IMR-90 (cell line): ENCODE measurements at regions not wholly inside any gene's neighbourhood (a gene's known extent, or its start where the extent isn't known, plus 50 kb on each side); places are given as distances from the start of the nearest gene placed in this dataset.

Experiments
- ATAC-seq: fragments of 200-7000 bp; cut with Tn5 transposase; 2 replicates; pipeline ENCODE4 v1.9.1; 2020; ENCODE audit warnings: low read depth, mild to moderate bottlenecking, moderate library complexity
- BruUV-seq: library from RNA; stranded (reverse); fragments of 400-500 nt; replicated peaks from 2 replicates; lab custom pipeline; 2021; lab: Mats Ljungman, UMichigan
- CTCF ChIA-PET: fragments of 300-600 bp; formaldehyde crosslinking; extraction: SDS; loops from one replicate; lab custom pipeline; 2021; ENCODE audit warnings: antibody characterized with exemption; lab: Yijun Ruan, JAX
- POLR2A ChIA-PET: fragments of 300-600 bp; sonication (Branson Sonifier 250); formaldehyde crosslinking; loops from one replicate; lab custom pipeline; 2022; ENCODE audit warnings: antibody characterized with exemption; ENCODE audit not compliant: unreplicated experiment; lab: Charles Lee
- DNase-seq: peaks from one replicate; pipeline ENCODE4 v3.0.0; 2013
- H2AFZ ChIP-seq: replicated peaks from 2 replicates; pipeline ENCODE3; 2013; ENCODE audit warnings: low read length, mild to moderate bottlenecking; ENCODE audit not compliant: poor library complexity
- H2AK5ac ChIP-seq: 2 replicates; pipeline ENCODE4 v1.6.1; 2013; ENCODE audit warnings: low read depth, low read length, inconsistent platforms
- H2AK9ac ChIP-seq: replicated peaks from 2 replicates; pipeline ENCODE3; 2013; ENCODE audit warnings: mild to moderate bottlenecking, low read depth, low read length, moderate library complexity; ENCODE audit not compliant: poor library complexity
- H2BK120ac ChIP-seq: 2 replicates; pipeline ENCODE4 v1.6.1; 2013; ENCODE audit warnings: low read depth, low read length, inconsistent platforms
- H2BK15ac ChIP-seq: 3 replicates; pipeline ENCODE4 v1.6.1; 2013; ENCODE audit warnings: low read depth, low read length, inconsistent platforms
- H2BK20ac ChIP-seq: 2 replicates; pipeline ENCODE4 v1.6.1; 2013; ENCODE audit warnings: low read depth, mild to moderate bottlenecking, inconsistent platforms, low read length, moderate library complexity
- H2BK5ac ChIP-seq: 2 replicates; pipeline ENCODE4 v1.6.1; 2013; ENCODE audit warnings: mild to moderate bottlenecking, low read depth, low read length, inconsistent platforms; ENCODE audit not compliant: poor library complexity, severe bottlenecking
- H3K14ac ChIP-seq: replicated peaks from 2 replicates; pipeline ENCODE4 v1.6.1; 2013; ENCODE audit warnings: low read depth, low read length, inconsistent platforms
- H3K18ac ChIP-seq: 2 replicates; pipeline ENCODE4 v1.6.1; 2013; ENCODE audit warnings: low read depth, low read length, control low read depth
- H3K23ac ChIP-seq: 2 replicates; pipeline ENCODE4 v1.6.1; 2013; ENCODE audit warnings: low read depth, low read length, inconsistent platforms
- H3K27ac ChIP-seq: 2 replicates; pipeline ENCODE4 v1.5.1; 2013; ENCODE audit warnings: mild to moderate bottlenecking, control low read depth, low read length; ENCODE audit not compliant: insufficient read depth
- H3K27me3 ChIP-seq: 2 replicates; pipeline ENCODE4 v1.6.1; 2013; ENCODE audit warnings: low read length; ENCODE audit not compliant: control insufficient read depth, insufficient read depth
- H3K36me3 ChIP-seq: 2 replicates; pipeline ENCODE4 v1.6.1; 2013; ENCODE audit warnings: low read length, mixed read lengths; ENCODE audit not compliant: control insufficient read depth, insufficient read depth
- H3K4ac ChIP-seq: 2 replicates; pipeline ENCODE4 v1.6.1; 2013; ENCODE audit warnings: low read depth, low read length, inconsistent platforms
- H3K4me1 ChIP-seq: 2 replicates; pipeline ENCODE4 v1.6.1; 2013; ENCODE audit warnings: low read length, mixed read lengths; ENCODE audit not compliant: control insufficient read depth, insufficient read depth
- H3K4me2 ChIP-seq: 2 replicates; pipeline ENCODE4 v1.6.1; 2013; ENCODE audit warnings: low read depth, mild to moderate bottlenecking, control low read depth, low read length, moderate library complexity
- H3K4me3 ChIP-seq: 2 replicates; pipeline ENCODE4 v1.5.1; 2013; ENCODE audit warnings: low read depth, mild to moderate bottlenecking, control low read depth, low read length, moderate library complexity; ENCODE audit not compliant: insufficient read depth
- H3K56ac ChIP-seq: 2 replicates; pipeline ENCODE4 v1.6.1; 2013; ENCODE audit warnings: low read length, inconsistent platforms; ENCODE audit not compliant: insufficient read depth; ENCODE audit errors: extremely low read depth
- H3K79me1 ChIP-seq, 2 experiments: 2 replicates each; pipeline ENCODE4 v1.6.1; 2013; ENCODE audit warnings: low read length in 2 of 2, inconsistent platforms in 1 of 2, low read depth in 1 of 2
- H3K9ac ChIP-seq: 2 replicates; pipeline ENCODE4 v1.6.1; 2013; ENCODE audit warnings: low read depth, low read length, control low read depth
- H3K9me1 ChIP-seq: 2 replicates; pipeline ENCODE4 v1.6.1; 2013; ENCODE audit warnings: low read length, inconsistent platforms; ENCODE audit not compliant: insufficient read depth
- H3K9me3 ChIP-seq: 2 replicates; pipeline ENCODE4 v1.6.1; 2013; ENCODE audit warnings: low read length; ENCODE audit not compliant: control insufficient read depth, insufficient read depth
- H4K20me1 ChIP-seq: 2 replicates; pipeline ENCODE4 v1.6.1; 2013; ENCODE audit warnings: low read length, inconsistent platforms; ENCODE audit not compliant: insufficient read depth
- H4K5ac ChIP-seq: 2 replicates; pipeline ENCODE4 v1.6.1; 2013; ENCODE audit warnings: mild to moderate bottlenecking, low read depth, low read length, control low read depth
- H4K8ac ChIP-seq, 2 experiments: 2 replicates each; pipeline ENCODE4 v1.6.1; 2013; ENCODE audit warnings: low read depth in 2 of 2, low read length in 2 of 2, control low read depth in 1 of 2, inconsistent platforms in 1 of 2
- H4K91ac ChIP-seq: 2 replicates; pipeline ENCODE4 v1.6.1; 2013; ENCODE audit warnings: low read depth, low read length, inconsistent platforms; ENCODE audit not compliant: insufficient read depth
- BHLHE40 ChIP-seq: fragments of 150-350 bp; IDR thresholded peaks from 2 replicates; pipeline ENCODE4 v1.6.1; 2016; ENCODE audit warnings: mild to moderate bottlenecking, low read depth, low read length
- CEBPB ChIP-seq: IDR thresholded peaks from 2 replicates; pipeline ENCODE4 v1.6.1; 2012; ENCODE audit warnings: low read depth, low read length, improper control_type of control experiment
- CHD1 ChIP-seq: IDR thresholded peaks from 2 replicates; pipeline ENCODE4 v1.6.1; 2012; ENCODE audit warnings: low read depth, low read length, improper control_type of control experiment
- ELK1 ChIP-seq: fragments of 150-350 bp; IDR thresholded peaks from 2 replicates; pipeline ENCODE4 v1.6.1; 2016; ENCODE audit warnings: low read depth, mild to moderate bottlenecking, low read length, moderate library complexity, borderline replicate concordance
- FOS ChIP-seq: fragments of 150-350 bp; IDR thresholded peaks from 2 replicates; pipeline ENCODE4 v1.6.1; 2016; ENCODE audit warnings: low read depth, low read length
- MAFK ChIP-seq: IDR thresholded peaks from 2 replicates; pipeline ENCODE4 v1.6.1; 2012; ENCODE audit warnings: low read depth, low read length, improper control_type of control experiment
- MAZ ChIP-seq: IDR thresholded peaks from 2 replicates; pipeline ENCODE4 v1.6.1; 2012; ENCODE audit warnings: low read depth, mild to moderate bottlenecking, low read length, improper control_type of control experiment, moderate library complexity, borderline replicate concordance
- MXI1 ChIP-seq: IDR thresholded peaks from 2 replicates; pipeline ENCODE4 v1.6.1; 2012; ENCODE audit warnings: low read depth, mild to moderate bottlenecking, low read length, moderate library complexity, borderline replicate concordance
- NFE2L2 ChIP-seq: fragments of 150-350 bp; IDR thresholded peaks from 2 replicates; pipeline ENCODE4 v1.6.1; 2016; ENCODE audit warnings: low read depth, mild to moderate bottlenecking, low read length
- POLR2A ChIP-seq: IDR thresholded peaks from 2 replicates; pipeline ENCODE4 v1.6.1; 2012; ENCODE audit warnings: mild to moderate bottlenecking, low read depth, low read length
- RAD21 ChIP-seq: IDR thresholded peaks from 2 replicates; pipeline ENCODE4 v1.6.1; 2012; ENCODE audit warnings: low read length, improper control_type of control experiment
- RCOR1 ChIP-seq: IDR thresholded peaks from 2 replicates; pipeline ENCODE4 v1.6.1; 2012; ENCODE audit warnings: mild to moderate bottlenecking, low read length, improper control_type of control experiment; ENCODE audit not compliant: insufficient replicate concordance
- RFX5 ChIP-seq: IDR thresholded peaks from 2 replicates; pipeline ENCODE4 v1.8.0; 2012; ENCODE audit warnings: low read depth, mild to moderate bottlenecking, low read length, moderate library complexity
- SMC3 ChIP-seq: fragments of 150-350 bp; IDR thresholded peaks from 2 replicates; pipeline ENCODE4 v1.6.1; 2016; ENCODE audit warnings: low read depth, mild to moderate bottlenecking, antibody characterized with exemption, low read length, moderate library complexity
- USF2 ChIP-seq: fragments of 150-350 bp; IDR thresholded peaks from 2 replicates; pipeline ENCODE4 v1.6.1; 2017; ENCODE audit warnings: mild to moderate bottlenecking, antibody characterized with exemption, low read length, low read depth
- WGBS, 2 experiments: methylation state at CpG; one replicate each; pipeline versions ENCODE4 v1.1.5 to v1.1.7; 2013; ENCODE audit warnings: missing lambda C conversion rate in 2 of 2; ENCODE audit not compliant: insufficient read length in 1 of 2; ENCODE audit errors: extremely low coverage in 2 of 2; 5-methylcytosine and 5-hydroxymethylcytosine counted together
- dilution Hi-C: fragments of 300-500 bp; cut with HindIII; formaldehyde crosslinking; loops from one replicate; pipeline ENCODE4 v1.14.3; 2018; ENCODE audit warnings: low sequenced_read_pairs; ENCODE audit not compliant: unreplicated experiment
- in situ Hi-C: fragments of 300-500 bp; cut with MboI; formaldehyde crosslinking; loops from 3 replicates; pipeline ENCODE4 v1.14.3; 2019; ENCODE audit warnings: low sequenced_read_pairs, inconsistent platforms, mixed read lengths
- intact Hi-C: fragments of 100-400 bp; cut with micrococcal nuclease; formaldehyde crosslinking; loops from 2 replicates; pipeline ENCODE4 v1.10.0; 2022
- TF ChIP-seq, protein P1 (sequence below): conservative IDR thresholded peaks from 2 replicates; pipeline ENCODE4 v1.5.1; 2012; ENCODE audit warnings: mild to moderate bottlenecking, low read depth, low read length, improper control_type of control experiment

- no peak overlapping the region for H4K91ac ChIP-seq
- dilution Hi-C loops (no loop called here), in situ Hi-C loops (no loop called here), intact Hi-C loops (no loop called here)
- H3K4me1 ChIP-seq, result peaks cover 16% of the 10 kb centered on the region
- H3K9me1 ChIP-seq, result peaks cover 13% of the 10 kb centered on the region
- H3K4me2 ChIP-seq, result no peak overlapping the region
- H2AK9ac ChIP-seq, result no peak overlapping the region
- no TSS peak for BruUV-seq
- H2AFZ ChIP-seq, result no peak overlapping the region
- WGBS, 2 experiments, result no CpG with 5 or more reads among the region's 1 CpG
- no peak overlapping the region for H2AK5ac ChIP-seq
- H2BK15ac ChIP-seq, result no peak overlapping the region
- no peak overlapping the region for H3K4me3 ChIP-seq
- ChIA-PET CTCF (interaction anchor here (0.8 kb wide), 1 partner anchor 20 kb away, joined by 3 read pairs; no protein-coding TSS in a partner anchor), POLR2A (no interaction called here)
- no peak overlapping the region for H3K14ac ChIP-seq
- no peaks in the 10 kb centered on the region for H4K20me1 ChIP-seq
- H2BK5ac ChIP-seq, result no peak overlapping the region
- no peak overlapping the region for H4K8ac ChIP-seq
- no peaks in the 10 kb centered on the region for H3K79me1 ChIP-seq
- no peak overlapping the region for H3K18ac ChIP-seq
- TF ChIP-seq CHD1, result no peak
- TF ChIP-seq RAD21, result no peak
- TF ChIP-seq CEBPB, result no peak
- TF ChIP-seq NFE2L2, result no peak
- TF ChIP-seq MXI1, result no peak
- TF ChIP-seq FOS, result no peak
- no peak for TF ChIP-seq RCOR1
- TF ChIP-seq BHLHE40, result no peak
- TF ChIP-seq USF2, result no peak
- TF ChIP-seq POLR2A, result no peak
- TF ChIP-seq MAZ, result no peak
- no peak for TF ChIP-seq MAFK
- no peak for TF ChIP-seq RFX5
- no peak for TF ChIP-seq SMC3
- no peak for TF ChIP-seq ELK1
- TF ChIP-seq, protein P1, sequence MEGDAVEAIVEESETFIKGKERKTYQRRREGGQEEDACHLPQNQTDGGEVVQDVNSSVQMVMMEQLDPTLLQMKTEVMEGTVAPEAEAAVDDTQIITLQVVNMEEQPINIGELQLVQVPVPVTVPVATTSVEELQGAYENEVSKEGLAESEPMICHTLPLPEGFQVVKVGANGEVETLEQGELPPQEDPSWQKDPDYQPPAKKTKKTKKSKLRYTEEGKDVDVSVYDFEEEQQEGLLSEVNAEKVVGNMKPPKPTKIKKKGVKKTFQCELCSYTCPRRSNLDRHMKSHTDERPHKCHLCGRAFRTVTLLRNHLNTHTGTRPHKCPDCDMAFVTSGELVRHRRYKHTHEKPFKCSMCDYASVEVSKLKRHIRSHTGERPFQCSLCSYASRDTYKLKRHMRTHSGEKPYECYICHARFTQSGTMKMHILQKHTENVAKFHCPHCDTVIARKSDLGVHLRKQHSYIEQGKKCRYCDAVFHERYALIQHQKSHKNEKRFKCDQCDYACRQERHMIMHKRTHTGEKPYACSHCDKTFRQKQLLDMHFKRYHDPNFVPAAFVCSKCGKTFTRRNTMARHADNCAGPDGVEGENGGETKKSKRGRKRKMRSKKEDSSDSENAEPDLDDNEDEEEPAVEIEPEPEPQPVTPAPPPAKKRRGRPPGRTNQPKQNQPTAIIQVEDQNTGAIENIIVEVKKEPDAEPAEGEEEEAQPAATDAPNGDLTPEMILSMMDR, result no peak
- H3K9ac ChIP-seq, result no peak overlapping the region
- H3K56ac ChIP-seq, result no peak overlapping the region
- H3K4ac ChIP-seq, result no peak overlapping the region
- H4K5ac ChIP-seq, result no peak overlapping the region
- no peak overlapping the region for H3K27ac ChIP-seq
- H3K27me3 ChIP-seq, result no peaks in the 10 kb centered on the region
- H2BK120ac ChIP-seq, result peak overlapping the region; percentile 82; the same call in 1 of the 2 replicates
- H3K9me3 ChIP-seq, result no peaks in the 10 kb centered on the region
- no peak for ATAC-seq
- H2BK20ac ChIP-seq, result no peak overlapping the region; the same call in 1 of the 2 replicates
- no peak overlapping the region for H3K23ac ChIP-seq
- DNase-seq, result no peak
- H3K36me3 ChIP-seq, result no peaks in the 10 kb centered on the region
Observed at GRCh38 chr13:30366088-30366487, 56.2 kb upstream of the UBE2L5 start.
